ENCODE measurements at regions not wholly inside any gene's neighbourhood (a gene's known extent, or its start where the extent isn't known, plus 50 kb on each side); places are given as distances from the start of the nearest gene placed in this dataset.

DNA sequence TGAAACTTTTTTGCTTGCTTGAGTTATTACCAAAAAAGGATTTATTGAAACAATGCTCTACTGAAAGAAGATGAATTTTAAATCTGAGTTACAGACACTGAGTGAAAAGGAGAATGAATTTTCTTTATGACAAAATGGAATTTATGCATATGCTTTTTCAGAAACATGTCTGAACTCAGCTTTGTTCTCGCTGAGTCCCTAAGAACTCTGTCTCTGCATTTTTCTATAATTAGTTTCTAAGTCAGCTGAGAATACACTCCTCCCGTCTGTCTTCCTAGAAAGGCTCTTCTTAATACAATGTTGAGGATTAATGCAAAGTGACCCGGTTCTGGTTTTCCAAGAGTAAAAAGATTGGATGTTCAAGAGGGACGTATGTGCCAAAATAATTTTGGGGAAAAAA is 463.5 kb downstream of the NKX6-1 start:
- Histone ChIP-seq H3K9ac (ENCODE audit: extremely low read depth, insufficient read length, low read length) (no peak overlapping the region), H2BK120ac (ENCODE audit: low read depth, low read length, poor library complexity, severe bottlenecking) (no peak overlapping the region), H4K8ac (replicated peaks; ENCODE audit: insufficient read length, low read depth, low read length) (no peak overlapping the region), H3K9me3 (ENCODE audit: control insufficient read depth, low read depth, low read length) (no peaks in the 10 kb centered on the region), H3K4me1 (ENCODE audit: insufficient read depth, low read length) (no peaks in the 10 kb centered on the region; the same call in 1 of the 2 replicates), H2BK5ac (ENCODE audit: insufficient read length, low read length) (no peak overlapping the region), H3K4ac (ENCODE audit: low read depth, low read length) (no peak overlapping the region), H3K27ac (ENCODE audit: insufficient read length, low read depth, low read length) (no peak overlapping the region), H3K23ac (ENCODE audit: insufficient read length, low read depth, low read length) (no peak overlapping the region), H3K56ac (ENCODE audit: insufficient read length, low read depth, low read length) (no peak overlapping the region), H3K14ac (ENCODE audit: insufficient read depth, low read length) (no peak overlapping the region), H3K79me2 (ENCODE audit: insufficient read depth, low read length) (no peaks in the 10 kb centered on the region), H2AFZ (ENCODE audit: low read length) (no peak overlapping the region), H2AK5ac (ENCODE audit: insufficient read length, low read length) (no peak overlapping the region), H3T11ph (ENCODE audit: low read length) (no peak overlapping the region), H3K27me3 (ENCODE audit: insufficient read depth, low read length) (no peaks in the 10 kb centered on the region), H4K20me1 (ENCODE audit: control insufficient read depth, insufficient read depth, insufficient read length) (no peaks in the 10 kb centered on the region), H4K91ac (ENCODE audit: insufficient read length, low read depth, low read length) (no peak overlapping the region), H2BK12ac (ENCODE audit: insufficient read length, low read depth, low read length) (no peak overlapping the region), H2BK20ac (ENCODE audit: low read depth, low read length, poor library complexity, severe bottlenecking) (no peak overlapping the region), H3K79me1 (ENCODE audit: insufficient read depth, low read depth, low read length, poor library complexity, severe bottlenecking) (no peaks in the 10 kb centered on the region), H3K4me2 (ENCODE audit: insufficient read depth, insufficient read length, low read length) (no peak overlapping the region), H2BK15ac (ENCODE audit: low read depth, low read length) (no peak overlapping the region), H3K23me2 (ENCODE audit: insufficient read length, low read depth, low read length, poor library complexity, severe bottlenecking) (no peaks in the 10 kb centered on the region), H4K5ac (ENCODE audit: insufficient read length, low read depth, low read length) (no peak overlapping the region), H3K18ac (ENCODE audit: insufficient read length, low read depth, low read length) (no peak overlapping the region)
- no peaks in the 10 kb centered on the region for H3K9me3 Mint-ChIP-seq
- no peak overlapping the region for H3K27ac Mint-ChIP-seq
- no CpG with 5 or more reads among the region's 4 CpGs for WGBS (ENCODE audit: extremely low coverage, insufficient read length, low lambda C conversion rate)
- no peaks in the 10 kb centered on the region for H3K36me3 Mint-ChIP-seq (ENCODE audit: insufficient read depth in 1 of 3, low read depth in 3 of 3)
- DNase-seq, result no peak
- no peak overlapping the region for H3K4me3 Mint-ChIP-seq
- H3K4me1 Mint-ChIP-seq, result peaks cover 0 to 7% of the 10 kb centered on the region in 2 experiments; a peak in 2 of 4 replicates
- TF ChIP-seq, protein P1, sequence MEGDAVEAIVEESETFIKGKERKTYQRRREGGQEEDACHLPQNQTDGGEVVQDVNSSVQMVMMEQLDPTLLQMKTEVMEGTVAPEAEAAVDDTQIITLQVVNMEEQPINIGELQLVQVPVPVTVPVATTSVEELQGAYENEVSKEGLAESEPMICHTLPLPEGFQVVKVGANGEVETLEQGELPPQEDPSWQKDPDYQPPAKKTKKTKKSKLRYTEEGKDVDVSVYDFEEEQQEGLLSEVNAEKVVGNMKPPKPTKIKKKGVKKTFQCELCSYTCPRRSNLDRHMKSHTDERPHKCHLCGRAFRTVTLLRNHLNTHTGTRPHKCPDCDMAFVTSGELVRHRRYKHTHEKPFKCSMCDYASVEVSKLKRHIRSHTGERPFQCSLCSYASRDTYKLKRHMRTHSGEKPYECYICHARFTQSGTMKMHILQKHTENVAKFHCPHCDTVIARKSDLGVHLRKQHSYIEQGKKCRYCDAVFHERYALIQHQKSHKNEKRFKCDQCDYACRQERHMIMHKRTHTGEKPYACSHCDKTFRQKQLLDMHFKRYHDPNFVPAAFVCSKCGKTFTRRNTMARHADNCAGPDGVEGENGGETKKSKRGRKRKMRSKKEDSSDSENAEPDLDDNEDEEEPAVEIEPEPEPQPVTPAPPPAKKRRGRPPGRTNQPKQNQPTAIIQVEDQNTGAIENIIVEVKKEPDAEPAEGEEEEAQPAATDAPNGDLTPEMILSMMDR (conservative IDR thresholded peaks at IDR 0.05), result no peak
- H3K27me3 Mint-ChIP-seq (ENCODE audit: low read depth), result no peaks in the 10 kb centered on the region; the same call in 1 of the 2 replicates
